ENCODE measurements at regions not wholly inside any gene's neighbourhood (a gene's known extent, or its start where the extent isn't known, plus 50 kb on each side); places are given as distances from the start of the nearest gene placed in this dataset.

DNA sequence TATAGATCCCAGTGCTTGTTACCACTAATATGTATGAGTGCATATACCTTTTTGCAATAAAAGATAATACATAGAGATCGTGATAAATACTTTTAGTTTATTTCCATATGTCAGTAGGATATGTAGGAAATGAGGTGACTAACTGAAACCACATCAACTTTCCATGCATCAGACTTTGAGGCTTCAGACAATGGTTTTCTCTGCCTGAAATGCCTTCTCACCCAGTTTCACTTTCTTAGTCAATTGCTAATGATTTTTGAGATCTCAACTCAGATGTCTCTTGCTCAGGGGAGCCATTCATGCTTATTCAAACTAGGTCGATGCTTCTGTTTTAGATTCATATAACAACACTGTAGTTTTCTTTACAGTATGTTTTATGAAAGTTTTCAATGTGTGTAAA, 626.6 kb upstream of the ADGRB3 start (continued):
- TF ChIP-seq EZH2 (IDR thresholded peaks at IDR 0.05; ENCODE audit: borderline replicate concordance, control insufficient read depth, low read depth, low read length) (no peak), POLR2AphosphoS5 (IDR thresholded peaks at IDR 0.05; ENCODE audit: low read length) (no peak), SIX5 (IDR thresholded peaks at IDR 0.05; ENCODE audit: low read depth, low read length, severe bottlenecking) (no peak), SREBF1 (IDR thresholded peaks at IDR 0.05; ENCODE audit: low read length) (no peak), TCF3 (IDR thresholded peaks at IDR 0.05; ENCODE audit: borderline replicate concordance, insufficient read depth, low read depth, low read length) (no peak), ETV6 (conservative IDR thresholded peaks at IDR 0.05 in 1 of 2, IDR thresholded peaks at IDR 0.05 in 1 of 2; ENCODE audit: borderline replicate concordance in 1 of 2, low read depth in 1 of 2) (peak in 1 of 2 experiments; percentile 68; a peak in 1 of 4 replicates), NRF1 (conservative IDR thresholded peaks at IDR 0.05; ENCODE audit: low read depth, low read length) (no peak), RAD21 (IDR thresholded peaks at IDR 0.05; ENCODE audit: insufficient read depth, low read depth, low read length) (peak; percentile 9; the same call in 1 of the 2 replicates), CBX3 (IDR thresholded peaks at IDR 0.05; ENCODE audit: borderline replicate concordance, low read depth) (no peak), ASH2L (IDR thresholded peaks at IDR 0.05; ENCODE audit: borderline replicate concordance, low read depth) (no peak)
- TF ChIP-seq, protein P1, sequence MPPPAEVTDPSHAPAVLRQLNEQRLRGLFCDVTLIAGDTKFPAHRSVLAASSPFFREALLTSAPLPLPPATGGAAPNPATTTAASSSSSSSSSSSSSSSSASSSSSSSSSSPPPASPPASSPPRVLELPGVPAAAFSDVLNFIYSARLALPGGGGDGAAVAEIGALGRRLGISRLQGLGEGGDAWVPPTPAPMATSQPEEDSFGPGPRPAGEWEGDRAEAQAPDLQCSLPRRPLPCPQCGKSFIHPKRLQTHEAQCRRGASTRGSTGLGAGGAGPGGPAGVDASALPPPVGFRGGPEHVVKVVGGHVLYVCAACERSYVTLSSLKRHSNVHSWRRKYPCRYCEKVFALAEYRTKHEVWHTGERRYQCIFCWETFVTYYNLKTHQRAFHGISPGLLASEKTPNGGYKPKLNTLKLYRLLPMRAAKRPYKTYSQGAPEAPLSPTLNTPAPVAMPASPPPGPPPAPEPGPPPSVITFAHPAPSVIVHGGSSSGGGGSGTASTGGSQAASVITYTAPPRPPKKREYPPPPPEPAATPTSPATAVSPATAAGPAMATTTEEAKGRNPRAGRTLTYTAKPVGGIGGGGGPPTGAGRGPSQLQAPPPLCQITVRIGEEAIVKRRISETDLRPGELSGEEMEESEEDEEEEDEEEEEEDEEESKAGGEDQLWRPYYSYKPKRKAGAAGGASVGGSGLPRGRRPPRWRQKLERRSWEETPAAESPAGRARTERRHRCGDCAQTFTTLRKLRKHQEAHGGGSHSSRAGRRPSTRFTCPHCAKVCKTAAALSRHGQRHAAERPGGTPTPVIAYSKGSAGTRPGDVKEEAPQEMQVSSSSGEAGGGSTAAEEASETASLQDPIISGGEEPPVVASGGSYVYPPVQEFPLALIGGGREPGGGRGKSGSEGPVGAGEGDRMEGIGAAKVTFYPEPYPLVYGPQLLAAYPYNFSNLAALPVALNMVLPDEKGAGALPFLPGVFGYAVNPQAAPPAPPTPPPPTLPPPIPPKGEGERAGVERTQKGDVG (CRISPR knock-in tag; IDR thresholded peaks at IDR 0.05): no peak
- TF ChIP-seq, protein P2, sequence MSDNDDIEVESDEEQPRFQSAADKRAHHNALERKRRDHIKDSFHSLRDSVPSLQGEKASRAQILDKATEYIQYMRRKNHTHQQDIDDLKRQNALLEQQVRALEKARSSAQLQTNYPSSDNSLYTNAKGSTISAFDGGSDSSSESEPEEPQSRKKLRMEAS (IDR thresholded peaks at IDR 0.05; ENCODE audit: low read depth, low read length): no peak
- TF ChIP-seq, protein P3, sequence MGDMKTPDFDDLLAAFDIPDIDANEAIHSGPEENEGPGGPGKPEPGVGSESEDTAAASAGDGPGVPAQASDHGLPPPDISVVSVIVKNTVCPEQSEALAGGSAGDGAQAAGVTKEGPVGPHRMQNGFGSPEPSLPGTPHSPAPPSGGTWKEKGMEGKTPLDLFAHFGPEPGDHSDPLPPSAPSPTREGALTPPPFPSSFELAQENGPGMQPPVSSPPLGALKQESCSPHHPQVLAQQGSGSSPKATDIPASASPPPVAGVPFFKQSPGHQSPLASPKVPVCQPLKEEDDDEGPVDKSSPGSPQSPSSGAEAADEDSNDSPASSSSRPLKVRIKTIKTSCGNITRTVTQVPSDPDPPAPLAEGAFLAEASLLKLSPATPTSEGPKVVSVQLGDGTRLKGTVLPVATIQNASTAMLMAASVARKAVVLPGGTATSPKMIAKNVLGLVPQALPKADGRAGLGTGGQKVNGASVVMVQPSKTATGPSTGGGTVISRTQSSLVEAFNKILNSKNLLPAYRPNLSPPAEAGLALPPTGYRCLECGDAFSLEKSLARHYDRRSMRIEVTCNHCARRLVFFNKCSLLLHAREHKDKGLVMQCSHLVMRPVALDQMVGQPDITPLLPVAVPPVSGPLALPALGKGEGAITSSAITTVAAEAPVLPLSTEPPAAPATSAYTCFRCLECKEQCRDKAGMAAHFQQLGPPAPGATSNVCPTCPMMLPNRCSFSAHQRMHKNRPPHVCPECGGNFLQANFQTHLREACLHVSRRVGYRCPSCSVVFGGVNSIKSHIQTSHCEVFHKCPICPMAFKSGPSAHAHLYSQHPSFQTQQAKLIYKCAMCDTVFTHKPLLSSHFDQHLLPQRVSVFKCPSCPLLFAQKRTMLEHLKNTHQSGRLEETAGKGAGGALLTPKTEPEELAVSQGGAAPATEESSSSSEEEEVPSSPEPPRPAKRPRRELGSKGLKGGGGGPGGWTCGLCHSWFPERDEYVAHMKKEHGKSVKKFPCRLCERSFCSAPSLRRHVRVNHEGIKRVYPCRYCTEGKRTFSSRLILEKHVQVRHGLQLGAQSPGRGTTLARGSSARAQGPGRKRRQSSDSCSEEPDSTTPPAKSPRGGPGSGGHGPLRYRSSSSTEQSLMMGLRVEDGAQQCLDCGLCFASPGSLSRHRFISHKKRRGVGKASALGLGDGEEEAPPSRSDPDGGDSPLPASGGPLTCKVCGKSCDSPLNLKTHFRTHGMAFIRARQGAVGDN (IDR thresholded peaks at IDR 0.05): no peak
